Epidermal melanocyte (primary cell): ENCODE measurements at regions not wholly inside any gene's neighbourhood (a gene's known extent, or its start where the extent isn't known, plus 50 kb on each side); places are given as distances from the start of the nearest gene placed in this dataset.
"Not testable (repeated sequence)": the region's sequence is repeated elsewhere in the genome, so short reads cannot be mapped to it uniquely, and the experiment has no call there.

Experiments
- DNase-seq: peaks from one replicate; pipeline ENCODE4 v3.0.0; 2011; ENCODE audit warnings: low spot score; ENCODE audit not compliant: insufficient read length

GRCh38 chr17:445839-446238, 93.2 kb upstream of the RPH3AL start, which contains the start of gene RFLNB:
RFLNB (minus strand) TSS chr17:445939.
- DNase-seq = not testable (repeated sequence)

- no peak for DNase-seq
Observed at GRCh38 chr17:444879-445454, 92.4 kb upstream of the RPH3AL start.

- no peak for DNase-seq
Observed at GRCh38 chr17:443109-443508, 90.5 kb upstream of the RPH3AL start.

DNA sequence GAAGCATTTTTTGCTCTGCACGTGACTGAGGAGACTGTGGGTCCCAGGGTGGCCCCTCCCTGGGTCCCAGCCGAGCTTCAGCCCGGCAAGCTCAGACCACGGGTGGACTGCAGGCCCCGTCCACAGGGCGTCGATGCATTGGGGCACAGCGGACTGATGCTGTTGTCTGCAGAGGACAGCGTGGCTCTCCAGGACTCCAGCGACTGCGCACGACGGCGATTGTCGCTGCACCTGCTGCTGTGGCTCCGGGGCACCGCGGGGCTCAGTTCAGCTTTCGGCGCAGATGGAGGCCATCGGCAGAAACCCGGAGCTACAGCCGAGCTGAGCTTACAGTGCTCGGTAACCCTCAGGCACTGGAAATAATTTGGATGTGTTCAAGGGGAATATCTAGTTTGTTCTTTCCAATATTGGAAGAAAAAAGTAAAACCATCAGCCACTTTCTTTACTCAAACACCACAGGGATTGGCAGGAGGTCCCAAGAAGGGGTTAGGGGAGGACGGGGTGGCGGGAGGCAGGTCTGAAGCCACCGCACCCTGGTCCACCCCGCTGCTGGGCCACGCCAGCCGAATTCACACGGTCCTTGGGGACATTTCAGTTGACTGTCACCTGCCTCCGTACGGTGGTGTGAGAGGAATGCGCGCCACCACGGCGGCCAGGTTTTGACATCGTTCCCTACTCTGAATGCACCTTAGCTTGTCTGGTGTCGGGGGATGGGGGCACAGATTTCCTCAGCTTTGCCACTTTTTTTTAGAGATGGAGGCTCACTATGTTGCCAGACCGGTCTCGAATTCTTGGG, 88.7 kb upstream of the RPH3AL start:
- DNase-seq = no peak

DNA sequence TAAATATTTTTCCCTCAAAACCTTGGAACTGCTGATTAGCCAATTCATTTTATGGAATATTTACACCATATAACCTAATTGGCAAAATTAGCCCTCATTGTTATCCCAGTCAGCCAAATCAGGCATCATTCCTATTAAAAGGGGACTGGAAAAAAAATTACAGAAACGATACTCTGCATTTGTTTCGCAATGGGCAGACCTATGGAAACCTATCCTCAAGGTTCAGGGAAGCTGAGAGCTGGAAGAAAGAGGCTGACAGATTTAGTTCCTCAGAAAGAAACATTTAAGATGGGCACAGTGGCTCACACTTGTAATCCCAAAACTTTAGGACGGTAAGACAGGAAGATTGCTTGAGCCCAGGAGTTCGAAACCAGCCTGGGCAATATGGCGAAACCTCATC, 85.6 kb upstream of the RPH3AL start:
- no peak for DNase-seq

DNA sequence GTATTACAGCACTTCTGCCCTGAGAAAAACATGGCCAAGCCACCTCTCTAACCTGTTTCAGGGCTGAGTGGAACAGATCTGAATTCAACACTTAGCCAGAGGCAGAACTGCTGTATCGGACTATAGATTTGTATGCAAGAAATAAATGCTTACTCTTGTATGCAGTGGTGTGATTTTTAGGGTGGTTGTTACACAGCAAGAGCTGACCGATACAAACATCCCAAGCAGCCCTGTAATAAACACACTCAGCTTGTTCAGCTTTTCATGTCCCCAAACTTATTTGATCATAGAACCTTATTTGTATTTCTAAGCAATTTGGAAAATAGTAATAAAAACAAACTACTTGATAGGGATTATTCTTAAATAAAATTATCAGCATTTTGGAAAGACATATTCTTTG, 84.9 kb upstream of the RPH3AL start:
- no peak for DNase-seq

GRCh38 chr17:436571-436970, 84.0 kb upstream of the RPH3AL start:
- DNase-seq = no peak

DNA sequence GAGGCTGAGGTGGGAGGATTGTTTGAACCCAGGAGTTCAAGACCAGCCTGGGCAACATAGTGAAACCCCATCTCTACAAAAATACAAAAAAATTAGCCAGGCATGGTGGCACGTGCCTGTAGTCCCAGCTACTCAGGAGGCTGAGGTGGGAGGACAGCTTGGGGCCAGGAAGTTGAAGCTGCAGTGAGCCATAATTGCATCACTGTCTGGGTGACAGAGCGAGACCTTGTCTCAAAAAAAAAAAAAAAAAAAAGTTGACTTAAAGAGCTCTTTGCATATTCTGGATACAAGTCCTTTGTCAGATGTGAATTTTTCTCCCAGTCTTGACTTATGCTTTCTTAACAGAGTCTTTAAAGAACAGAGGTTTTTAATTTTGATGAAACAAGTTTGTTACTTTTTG, 79.9 kb upstream of the RPH3AL start:
- not testable (repeated sequence) for DNase-seq

- DNase-seq = no peak
Observed at GRCh38 chr17:431494-431893, 78.9 kb upstream of the RPH3AL start.

- DNase-seq = no peak
Observed at GRCh38 chr17:429589-429988, 77.0 kb upstream of the RPH3AL start.

GRCh38 chr17:428414-428813, 75.8 kb upstream of the RPH3AL start:
- no peak for DNase-seq

- DNase-seq = no peak
Observed at GRCh38 chr17:427891-428290, 75.3 kb upstream of the RPH3AL start.

DNA sequence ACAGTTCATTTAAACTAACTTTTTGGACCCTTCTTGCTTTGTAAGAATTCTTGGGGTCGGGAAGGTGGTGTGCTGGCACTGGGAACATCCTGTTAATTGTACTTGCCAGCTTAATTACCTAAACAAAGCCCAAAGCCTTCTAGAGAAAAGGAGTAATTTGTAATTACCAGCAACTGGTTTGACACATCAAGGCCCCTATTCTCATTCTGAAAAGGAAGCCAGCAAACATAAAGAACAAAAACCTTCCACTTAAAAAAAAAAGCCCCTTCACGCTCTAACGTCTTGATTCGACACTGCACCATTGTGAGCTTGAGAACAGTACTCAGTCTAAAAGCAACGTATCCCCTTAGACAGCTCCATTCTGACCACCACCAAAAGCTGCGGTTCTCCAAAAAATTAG, 74.7 kb upstream of the RPH3AL start:
- DNase-seq = no peak

GRCh38 chr17:422196-422930, 69.8 kb upstream of the RPH3AL start:
- no peak for DNase-seq

DNA sequence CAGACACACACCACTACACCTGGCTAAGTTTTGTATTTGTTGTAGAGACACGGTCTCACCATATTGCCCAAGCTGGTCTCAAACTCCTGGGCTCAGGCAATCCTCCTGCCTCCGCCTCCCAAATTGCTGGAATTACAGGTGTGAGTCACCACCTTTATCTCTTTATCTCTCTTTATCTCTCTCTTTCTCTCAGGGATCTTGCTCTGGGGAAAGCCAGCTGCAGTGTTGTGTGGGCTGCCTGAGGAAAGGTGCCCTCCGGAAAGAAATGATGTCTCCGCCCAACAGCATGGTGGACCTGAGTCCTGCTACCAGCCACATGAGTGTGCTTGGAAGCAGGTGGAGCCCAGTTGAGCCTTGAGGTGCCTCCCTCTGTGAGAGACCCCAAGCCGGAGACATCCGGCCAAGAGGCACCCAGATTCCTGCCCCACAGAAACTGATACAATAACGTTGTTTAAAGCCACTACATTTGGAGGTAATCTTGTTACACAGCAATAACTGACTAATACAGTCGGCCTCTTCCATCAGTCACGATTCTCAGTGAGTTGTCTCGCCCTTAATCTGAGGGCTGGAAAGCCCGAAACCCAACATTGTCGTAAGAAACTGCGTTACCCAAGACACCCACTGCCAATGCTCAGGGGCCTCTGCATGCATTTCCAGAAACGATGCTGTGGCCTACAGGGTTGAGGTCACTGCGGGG, 68.0 kb upstream of the RPH3AL start:
- DNase-seq = no peak

DNA sequence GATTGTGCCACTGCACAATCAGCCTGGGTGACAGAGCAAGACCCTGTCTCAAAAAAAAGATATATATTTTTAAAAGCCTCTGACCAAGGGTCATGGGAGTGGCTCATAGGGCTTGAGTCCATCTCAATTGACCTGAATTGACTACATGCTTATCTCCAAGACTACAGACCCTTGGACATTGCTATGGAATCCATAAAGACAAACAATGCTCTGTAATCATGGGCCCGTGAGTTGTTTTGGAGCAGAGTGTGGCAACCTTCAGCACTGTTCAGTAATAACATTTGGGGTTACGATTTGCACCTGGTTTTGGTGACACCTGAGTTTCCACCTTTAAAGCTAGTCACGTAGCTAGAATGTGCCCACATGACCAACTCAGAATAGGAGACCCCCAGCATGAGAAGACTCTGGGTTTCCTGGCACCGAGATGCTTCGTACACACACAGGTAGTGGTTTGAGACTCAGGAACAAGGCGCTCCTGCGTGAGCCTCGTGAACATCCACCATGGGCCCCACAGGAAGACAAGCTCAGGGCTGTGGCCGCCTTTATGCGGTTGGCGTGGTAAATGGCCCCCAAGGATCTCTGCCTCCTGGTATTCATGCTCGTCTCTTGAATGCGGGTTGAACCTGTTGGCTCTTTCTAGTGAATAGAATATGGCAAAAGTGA, 66.6 kb upstream of the RPH3AL start:
- no peak for DNase-seq

- no peak for DNase-seq
Observed at GRCh38 chr17:418421-418751, 65.8 kb upstream of the RPH3AL start.

GRCh38 chr17:417691-418420, 65.2 kb upstream of the RPH3AL start:
- DNase-seq = no peak

- DNase-seq = no peak
Observed at GRCh38 chr17:416293-417206, 63.9 kb upstream of the RPH3AL start.
